H1 (cell line): ENCODE measurements at regions not wholly inside any gene's neighbourhood (a gene's known extent, or its start where the extent isn't known, plus 50 kb on each side); places are given as distances from the start of the nearest gene placed in this dataset.

Source experiments
- CTCF ChIA-PET: fragments of 300-600 bp; sonication (Branson Sonifier 250); formaldehyde crosslinking; loops from one replicate; lab custom pipeline; 2021; ENCODE audit not compliant: partially characterized antibody; lab: Charles Lee
- POLR2A ChIA-PET: fragments of 300-600 bp; sonication (Branson Sonifier 250); formaldehyde crosslinking; loops from one replicate; lab custom pipeline; 2021; ENCODE audit warnings: inconsistent platforms; ENCODE audit not compliant: partially characterized antibody; lab: Charles Lee
- DNase-seq, 2 experiments: peaks; one replicate each; pipeline versions ENCODE4 v3.0.0 to v3.0.0-alpha.2; 2010 to 2022; ENCODE audit warnings: low spot score in 2 of 2, low read depth in 1 of 2, mixed read lengths in 1 of 2
- FAIRE-seq: peaks from 2 replicates; lab custom pipeline; 2011; peaks lifted over from hg19 to GRCh38; lab: Jason Lieb, UNC
- H2AFZ ChIP-seq: 2 replicates; pipeline ENCODE4 v1.8.1; 2012; ENCODE audit warnings: low read length, inconsistent platforms
- H2AK5ac ChIP-seq: 2 replicates; pipeline ENCODE4 v1.6.1; 2013; ENCODE audit warnings: low read depth, low read length
- H2BK120ac ChIP-seq: replicated peaks from 2 replicates; pipeline ENCODE3; 2013; ENCODE audit warnings: low read depth, low read length, inconsistent platforms
- H2BK12ac ChIP-seq: 2 replicates; pipeline ENCODE4 v1.6.1; 2013; ENCODE audit warnings: low read depth, low read length
- H2BK15ac ChIP-seq: 2 replicates; pipeline ENCODE4 v1.6.1; 2013; ENCODE audit warnings: low read length
- H2BK20ac ChIP-seq: 2 replicates; pipeline ENCODE4 v1.6.1; 2013; ENCODE audit warnings: low read length
- H2BK5ac ChIP-seq: 2 replicates; pipeline ENCODE4 v1.6.1; 2013; ENCODE audit warnings: low read depth, low read length
- H3K14ac ChIP-seq: 2 replicates; pipeline ENCODE4 v1.6.1; 2013; ENCODE audit warnings: inconsistent platforms; ENCODE audit not compliant: insufficient read length
- H3K18ac ChIP-seq: 2 replicates; pipeline ENCODE4 v1.6.1; 2013; ENCODE audit warnings: low read length; ENCODE audit errors: extremely low read depth
- H3K23ac ChIP-seq: 2 replicates; pipeline ENCODE4 v1.6.1; 2013; ENCODE audit warnings: inconsistent platforms; ENCODE audit not compliant: insufficient read length
- H3K23me2 ChIP-seq: 2 replicates; pipeline ENCODE4 v1.6.1; 2013; ENCODE audit warnings: low read depth, low read length
- H3K27ac ChIP-seq: 2 replicates; pipeline ENCODE4 v1.6.1; 2011; ENCODE audit warnings: low read depth, low read length, inconsistent platforms
- H3K27me3 ChIP-seq, 4 experiments: replicated peaks in 1 of 4; 1 replicate in 1 of 4; 2 replicates in 3 of 4; pipeline versions ENCODE4 v1.6.1 to v1.8.1; 2011 to 2013; ENCODE audit warnings: low read length in 3 of 4, mild to moderate bottlenecking in 3 of 4, inconsistent platforms in 2 of 4, mixed read lengths in 2 of 4, moderate library complexity in 1 of 4; ENCODE audit not compliant: control insufficient read depth in 3 of 4, insufficient read depth in 3 of 4; ENCODE audit errors: extremely low read depth in 1 of 4
- H3K36me3 ChIP-seq, 4 experiments: 2 replicates each; pipeline versions ENCODE4 v1.6.1 to v1.8.1; 2011 to 2013; ENCODE audit warnings: mild to moderate bottlenecking in 4 of 4, low read length in 3 of 4, moderate library complexity in 2 of 4, control low read depth in 1 of 4, inconsistent platforms in 1 of 4; ENCODE audit not compliant: insufficient read depth in 4 of 4, control insufficient read depth in 2 of 4
- H3K4ac ChIP-seq: replicated peaks from 2 replicates; pipeline ENCODE3; 2013; ENCODE audit warnings: low read length, low read depth, mixed read lengths, inconsistent platforms; ENCODE audit not compliant: insufficient read length
- H3K4me1 ChIP-seq, 4 experiments: replicated peaks in 1 of 4; 1 replicate in 1 of 4; 2 replicates in 3 of 4; pipeline versions ENCODE4 v1.6.1 to v1.8.1; 2011 to 2013; ENCODE audit warnings: low read length in 3 of 4, inconsistent platforms in 2 of 4, mixed read lengths in 1 of 4; ENCODE audit not compliant: insufficient read depth in 4 of 4, control insufficient read depth in 3 of 4
- H3K4me2 ChIP-seq, 2 experiments: 2 replicates each; pipeline versions ENCODE4 v1.6.1 to v1.8.1; 2011 to 2013; ENCODE audit warnings: low read depth in 2 of 2, low read length in 2 of 2, control low read depth in 1 of 2, inconsistent platforms in 1 of 2, mild to moderate bottlenecking in 1 of 2; ENCODE audit not compliant: insufficient read depth in 1 of 2
- H3K4me3 ChIP-seq, 4 experiments: fragments of 200-600, 300-600 bp in 1 of 4; sonication (generic), shearing (Covaris generic), sonication (Bioruptor Twin) in 1 of 4; 2 replicates each; pipeline versions ENCODE4 v1.5.1 to v1.8.1; 2011 to 2016; ENCODE audit warnings: low read length in 4 of 4, low read depth in 3 of 4, control low read depth in 2 of 4, inconsistent platforms in 2 of 4, mild to moderate bottlenecking in 2 of 4, mixed read lengths in 1 of 4, moderate library complexity in 1 of 4; ENCODE audit not compliant: insufficient read depth in 2 of 4; ENCODE audit errors: extremely low read depth in 1 of 4
- H3K56ac ChIP-seq: replicated peaks from 2 replicates; pipeline ENCODE3; 2013; ENCODE audit warnings: low read depth, mild to moderate bottlenecking, mixed read lengths, low read length, inconsistent platforms; ENCODE audit not compliant: insufficient read length
- H3K79me1 ChIP-seq: 2 replicates; pipeline ENCODE4 v1.6.1; 2013; ENCODE audit warnings: low read depth, low read length, control low read depth
- H3K79me2 ChIP-seq, 2 experiments: 2 replicates each; pipeline versions ENCODE4 v1.6.1 to v1.8.1; 2012 to 2013; ENCODE audit warnings: low read length in 2 of 2, mild to moderate bottlenecking in 2 of 2, inconsistent platforms in 1 of 2; ENCODE audit not compliant: insufficient read depth in 2 of 2, control insufficient read depth in 1 of 2
- H3K9ac ChIP-seq, 4 experiments: replicated peaks in 1 of 4; 1 replicate in 1 of 4; 2 replicates in 3 of 4; pipeline versions ENCODE4 v1.6.1 to v1.8.1; 2011 to 2013; ENCODE audit warnings: low read depth in 3 of 4, low read length in 3 of 4, control low read depth in 2 of 4, mild to moderate bottlenecking in 2 of 4, moderate library complexity in 2 of 4, inconsistent platforms in 1 of 4; ENCODE audit errors: extremely low read depth in 1 of 4
- H3K9me3 ChIP-seq, 2 experiments: 2 replicates each; pipeline versions ENCODE4 v1.6.1 to v1.8.1; 2012 to 2013; ENCODE audit warnings: mild to moderate bottlenecking in 2 of 2, moderate library complexity in 2 of 2, control low read depth in 1 of 2, inconsistent platforms in 1 of 2, low read depth in 1 of 2, low read length in 1 of 2, mixed read lengths in 1 of 2; ENCODE audit not compliant: insufficient read depth in 2 of 2
- H4K20me1 ChIP-seq, 2 experiments: replicated peaks in 1 of 2; 2 replicates each; pipeline versions ENCODE3 to v1.8.1; 2011 to 2013; ENCODE audit warnings: inconsistent platforms in 2 of 2, low read length in 2 of 2, mild to moderate bottlenecking in 1 of 2; ENCODE audit not compliant: insufficient read depth in 2 of 2, control insufficient read depth in 1 of 2
- H4K5ac ChIP-seq: 2 replicates; pipeline ENCODE4 v1.6.1; 2013; ENCODE audit warnings: low read length, low read depth, mixed read lengths, inconsistent platforms; ENCODE audit not compliant: insufficient read length
- H4K8ac ChIP-seq: 2 replicates; pipeline ENCODE4 v1.8.0; 2013; ENCODE audit warnings: mild to moderate bottlenecking, moderate library complexity, low read length, inconsistent platforms; ENCODE audit not compliant: insufficient read depth; ENCODE audit errors: extremely low read depth
- H4K91ac ChIP-seq: replicated peaks from 2 replicates; pipeline ENCODE3; 2013; ENCODE audit warnings: low read length, mixed read lengths, inconsistent platforms; ENCODE audit not compliant: insufficient read length
- ASH2L ChIP-seq: fragments of 200-600, 300-600 bp; sonication (generic); IDR thresholded peaks from one replicate; pipeline ENCODE4 v1.7.1; 2017; ENCODE audit warnings: low read length
- BCL11A ChIP-seq, 2 experiments: IDR thresholded peaks; one replicate each; pipeline ENCODE4 v1.6.1; 2011; ENCODE audit warnings: low read depth in 2 of 2, low read length in 2 of 2, mild to moderate bottlenecking in 2 of 2
- CBX5 ChIP-seq: fragments of 300-800, 300-1000 bp; sonication (generic); IDR thresholded peaks from 2 replicates; pipeline ENCODE4 v1.7.1; 2016; ENCODE audit warnings: antibody characterized with exemption, low read length, low read depth
- JUN ChIP-seq: IDR thresholded peaks from 2 replicates; pipeline ENCODE4 v1.6.1; 2011; ENCODE audit warnings: low read depth, mild to moderate bottlenecking, improper control_type of control experiment, low read length
- KDM4A ChIP-seq: IDR thresholded peaks from one replicate; pipeline ENCODE4 v1.7.1; 2012; ENCODE audit warnings: low read depth, mild to moderate bottlenecking, moderate library complexity, low read length, inconsistent platforms; ENCODE audit not compliant: severe bottlenecking
- KDM5A ChIP-seq: fragments of 200-600 bp; IDR thresholded peaks from 2 replicates; pipeline ENCODE4 v1.7.1; 2012; ENCODE audit warnings: mild to moderate bottlenecking, low read length, inconsistent platforms, mixed read lengths
- MAFK ChIP-seq: IDR thresholded peaks from 2 replicates; pipeline ENCODE4 v1.6.1; 2012; ENCODE audit warnings: low read depth, mild to moderate bottlenecking, improper control_type of control experiment, low read length
- PHF8 ChIP-seq: fragments of 200-600 bp; sonication (generic); conservative IDR thresholded peaks from 2 replicates; pipeline ENCODE4 v1.7.1; 2012; ENCODE audit warnings: low read depth, mild to moderate bottlenecking, inconsistent platforms, low read length, moderate library complexity
- POLR2AphosphoS5 ChIP-seq: IDR thresholded peaks from 2 replicates; pipeline ENCODE4 v1.6.1; 2011; ENCODE audit warnings: low read depth, low read length
- POU5F1 ChIP-seq: IDR thresholded peaks from 2 replicates; pipeline ENCODE4 v1.6.1; 2011; ENCODE audit warnings: low read depth, mild to moderate bottlenecking, low read length, moderate library complexity
- RNF2 ChIP-seq: fragments of 200-900, 300-1000 bp; sonication (generic); IDR thresholded peaks from 2 replicates; pipeline ENCODE4 v1.7.1; 2016; ENCODE audit warnings: borderline replicate concordance, low read depth, mild to moderate bottlenecking, antibody characterized with exemption, low read length; ENCODE audit not compliant: poor library complexity, severe bottlenecking; ENCODE audit errors: missing control alignments
- SP1 ChIP-seq: IDR thresholded peaks from 2 replicates; pipeline ENCODE4 v1.6.1; 2011; ENCODE audit warnings: low read depth, low read length
- TBP ChIP-seq: IDR thresholded peaks from 2 replicates; pipeline ENCODE4 v1.6.1; 2011; ENCODE audit warnings: low read depth, low read length, improper control_type of control experiment
- WGBS, 2 experiments: shearing (Covaris generic) in 1 of 2; methylation state at CpG; one replicate each; pipeline versions ENCODE4 v1.1.6 to v1.1.7; 2013 to 2015; ENCODE audit warnings: low lambda C conversion rate in 2 of 2, mixed read lengths in 2 of 2, inconsistent platforms in 1 of 2, low coverage in 1 of 2, missing lambda C conversion rate in 1 of 2; ENCODE audit not compliant: insufficient replicate concordance in 2 of 2, insufficient coverage in 1 of 2, insufficient read length in 1 of 2; ENCODE audit errors: extremely low coverage in 1 of 2, missing lambda C conversion rate in 1 of 2; 5-methylcytosine and 5-hydroxymethylcytosine counted together
- TF ChIP-seq, protein P1 (sequence below): IDR thresholded peaks from 2 replicates; pipeline ENCODE4 v1.6.1; 2011; ENCODE audit warnings: low read depth, mild to moderate bottlenecking, low read length; ENCODE audit not compliant: insufficient read depth

DNA sequence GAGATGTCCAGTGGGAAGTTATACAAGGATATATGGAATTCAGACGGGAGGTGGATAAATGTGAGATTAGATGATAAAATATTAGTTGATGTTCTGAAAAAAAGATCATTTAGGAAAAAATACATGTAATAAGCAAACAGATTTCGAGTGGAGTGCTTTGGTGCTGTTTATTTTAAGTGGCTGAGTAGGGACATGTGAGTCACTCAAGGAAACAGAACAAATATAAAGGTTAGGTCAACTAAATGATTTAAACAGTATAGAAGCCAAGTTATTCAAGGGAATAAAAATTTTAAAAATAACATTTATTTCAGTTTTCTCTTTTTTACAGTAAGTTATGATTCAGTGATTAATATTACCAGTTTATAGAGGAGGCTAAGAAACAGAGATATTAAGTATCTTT, 1046.7 kb upstream of the B3GALT2 start:
- H2BK15ac ChIP-seq = no peak overlapping the region
- no peak overlapping the region for H4K8ac ChIP-seq
- H3K4me2 ChIP-seq = no peak overlapping the region
- H3K9ac ChIP-seq = no peak overlapping the region
- H3K4me1 ChIP-seq = no peaks in the 10 kb centered on the region
- H2BK120ac ChIP-seq = no peak overlapping the region
- H2BK12ac ChIP-seq = no peak overlapping the region
- H3K9me3 ChIP-seq = no peaks in the 10 kb centered on the region
- no peaks in the 10 kb centered on the region for H3K23me2 ChIP-seq
- no peaks in the 10 kb centered on the region for H3K27me3 ChIP-seq
- H2AFZ ChIP-seq = no peak overlapping the region
- no peak overlapping the region for H3K4me3 ChIP-seq
- no peak overlapping the region for H3K23ac ChIP-seq
- no peak overlapping the region for H2BK20ac ChIP-seq
- H3K36me3 ChIP-seq = no peaks in the 10 kb centered on the region
- H3K56ac ChIP-seq = no peak overlapping the region
- H4K91ac ChIP-seq = no peak overlapping the region
- no peaks in the 10 kb centered on the region for H3K79me1 ChIP-seq
- no peak overlapping the region for H2BK5ac ChIP-seq
- DNase-seq = no peak
- no peak overlapping the region for H3K14ac ChIP-seq
- no peak overlapping the region for H3K4ac ChIP-seq
- no peaks in the 10 kb centered on the region for H3K79me2 ChIP-seq
- no peaks in the 10 kb centered on the region for H4K20me1 ChIP-seq
- no peak overlapping the region for H3K18ac ChIP-seq
- H3K27ac ChIP-seq = no peak overlapping the region
- FAIRE-seq = no peak
- no peak overlapping the region for H4K5ac ChIP-seq
- H2AK5ac ChIP-seq = no peak overlapping the region
- WGBS, 2 experiments = 70 to 100% methylated on average over 1 to 2 of the region's 2 CpGs
- ChIA-PET CTCF (no interaction called here), POLR2A (no interaction called here)
- TF ChIP-seq, protein P1, sequence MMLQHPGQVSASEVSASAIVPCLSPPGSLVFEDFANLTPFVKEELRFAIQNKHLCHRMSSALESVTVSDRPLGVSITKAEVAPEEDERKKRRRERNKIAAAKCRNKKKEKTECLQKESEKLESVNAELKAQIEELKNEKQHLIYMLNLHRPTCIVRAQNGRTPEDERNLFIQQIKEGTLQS = no peak
- no peak for TF ChIP-seq POLR2AphosphoS5
- no peak for TF ChIP-seq ASH2L
- TF ChIP-seq MAFK = no peak
- TF ChIP-seq JUN = no peak
- TF ChIP-seq BCL11A (IDR thresholded peaks at IDR 0.05; ENCODE audit: low read depth in 2 of 2, low read length in 2 of 2) = no peak
- no peak for TF ChIP-seq CBX5
- TF ChIP-seq POU5F1 = no peak
- TF ChIP-seq SP1 = no peak
- no peak for TF ChIP-seq RNF2
- no peak for TF ChIP-seq PHF8
- no peak for TF ChIP-seq KDM4A
- TF ChIP-seq TBP = no peak
- no peak for TF ChIP-seq KDM5A
